22Rv1 (cell line): ENCODE measurements at regions not wholly inside any gene's neighbourhood (a gene's known extent, or its start where the extent isn't known, plus 50 kb on each side); places are given as distances from the start of the nearest gene placed in this dataset.

ENCODE experiments used
- CTCF ChIP-seq: fragments of 450-650 bp; IDR thresholded peaks from 2 replicates; pipeline ENCODE4 v1.5.1; 2017; ENCODE audit warnings: mild to moderate bottlenecking
- ZFX ChIP-seq: fragments of 450-650 bp; IDR thresholded peaks from 2 replicates; pipeline ENCODE4 v1.6.1; 2017; ENCODE audit warnings: antibody characterized with exemption, borderline replicate concordance

- TF ChIP-seq CTCF (no peak), ZFX (no peak)
Measured at GRCh38 chr4:26030780-26031179, 116.8 kb downstream of the SMIM20 start.
